ENCODE measurements at regions not wholly inside any gene's neighbourhood (a gene's known extent, or its start where the extent isn't known, plus 50 kb on each side); places are given as distances from the start of the nearest gene placed in this dataset.

GRCh38 chr16:60776281-60776680 is 1260.0 kb downstream of the CDH8 start:
- Histone ChIP-seq H3K79me2 (replicated peaks; ENCODE audit: insufficient read depth) (no peaks in the 10 kb centered on the region), H3K9me2 (ENCODE audit: insufficient read depth) (no peaks in the 10 kb centered on the region), H4K20me1 (replicated peaks; ENCODE audit: insufficient read depth) (no peaks in the 10 kb centered on the region), H2AFZ (no peak overlapping the region), H3K36me3 (ENCODE audit: insufficient read depth) (0 out of 2 replicates have a peak, but pooled peaks cover 3% of the 10 kb centered on the region), H3K4me2 (no peak overlapping the region), H3K4me1 (ENCODE audit: insufficient read depth) (no peaks in the 10 kb centered on the region), H3K27ac (ENCODE audit: low read depth) (no peak overlapping the region), H3F3A (replicated peaks; ENCODE audit: low read depth) (no peaks in the 10 kb centered on the region), H3K27me3 (ENCODE audit: insufficient read depth) (no peaks in the 10 kb centered on the region), H3K4me3 (no peak overlapping the region)
- DNase-seq (ENCODE audit: low spot score) (no peak), ATAC-seq (no peak)
- TF ChIP-seq POLR2AphosphoS5 (IDR thresholded peaks at IDR 0.05; ENCODE audit: low read depth), result no peak
- TF ChIP-seq CTCF (conservative IDR thresholded peaks at IDR 0.05; ENCODE audit: low read depth in 2 of 2), result no peak
- TF ChIP-seq ETS1 (IDR thresholded peaks at IDR 0.05), result no peak
- TF ChIP-seq EZH2phosphoT487 (IDR thresholded peaks at IDR 0.05; ENCODE audit: unreplicated experiment), result no peak
- no peak for TF ChIP-seq ZNF462 (CRISPR knock-in tag; IDR thresholded peaks at IDR 0.05)
- TF ChIP-seq REST (IDR thresholded peaks at IDR 0.05; ENCODE audit: unreplicated experiment), result no peak
- peaks cover 19% of the 10 kb centered on the region for H3K9me3 Mint-ChIP-seq
- peaks cover 10% of the 10 kb centered on the region; the same call in 2 of the 3 replicates for H3K36me3 Mint-ChIP-seq (ENCODE audit: low read depth)
- no peaks in the 10 kb centered on the region for H3K27me3 Mint-ChIP-seq (ENCODE audit: insufficient read depth, low read depth, poor library complexity)
- no peak overlapping the region for H3K27ac Mint-ChIP-seq
- H3K4me1 Mint-ChIP-seq, result no peaks in the 10 kb centered on the region
- H3K4me3 Mint-ChIP-seq, result no peak overlapping the region
